A172 (cell line): ENCODE measurements at regions not wholly inside any gene's neighbourhood (a gene's known extent, or its start where the extent isn't known, plus 50 kb on each side); places are given as distances from the start of the nearest gene placed in this dataset.

ENCODE experiments used
- DNase-seq: peaks from one replicate; pipeline ENCODE4 v3.0.0-alpha.2; 2015; ENCODE audit warnings: low spot score

DNA sequence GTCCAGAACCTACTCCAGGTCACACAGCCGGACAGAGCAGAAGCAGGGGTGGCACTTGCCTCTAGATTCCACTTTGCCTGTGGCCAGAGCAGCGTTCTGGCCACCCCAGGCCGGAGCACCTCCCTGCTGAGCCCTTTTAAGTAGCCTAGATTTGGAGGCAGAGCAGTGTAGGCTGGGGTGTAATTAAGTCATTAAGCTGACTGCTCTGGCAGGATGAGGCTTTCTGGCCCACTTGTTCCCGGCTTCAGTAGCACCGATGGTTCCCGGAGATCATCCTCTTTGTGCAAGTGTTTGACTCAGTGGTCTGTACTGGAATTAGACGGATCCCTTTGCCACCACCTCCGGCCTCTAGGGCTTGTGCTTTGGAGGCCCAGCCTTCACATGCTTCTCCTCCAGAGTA is 281.9 kb upstream of the ANKRD55 start:
- DNase-seq: no peak

DNA sequence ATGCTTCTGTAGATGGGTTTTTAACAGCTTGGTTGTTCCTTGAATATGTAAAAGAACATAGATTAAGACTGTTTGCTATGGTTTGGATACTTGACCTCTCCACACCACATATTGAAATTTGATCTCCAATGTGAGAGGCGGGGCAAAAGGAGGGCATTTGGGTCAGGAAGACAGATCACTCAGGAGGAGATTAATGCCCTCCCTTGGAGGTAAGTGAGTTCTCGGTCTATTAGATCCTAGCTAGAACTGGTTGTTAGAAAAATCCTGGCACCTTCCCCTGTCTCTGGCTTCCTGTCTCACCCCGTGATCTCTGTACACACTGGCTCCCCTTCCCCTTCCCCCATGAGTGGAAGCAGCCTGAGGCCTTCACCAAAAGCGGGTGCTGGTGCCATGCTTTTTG is 281.1 kb upstream of the ANKRD55 start:
- no peak for DNase-seq

DNA sequence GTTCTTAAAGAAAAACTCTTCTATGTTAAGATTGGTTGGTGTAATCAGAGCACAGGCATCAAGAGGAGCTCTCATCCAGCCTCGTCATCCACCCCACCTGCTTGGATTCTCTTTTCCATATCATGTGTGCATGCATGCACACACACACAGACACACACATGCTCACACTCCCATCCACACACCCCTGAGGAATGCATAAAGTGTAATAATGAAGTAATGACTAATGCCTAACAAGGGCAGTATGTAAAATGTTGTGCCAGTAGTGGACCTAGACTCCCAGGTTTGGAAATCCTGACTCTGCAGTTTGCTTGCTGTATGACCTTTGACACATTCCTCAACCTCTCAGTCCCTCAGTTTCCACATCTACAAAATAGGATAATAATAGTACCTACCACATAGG is 280.0 kb upstream of the ANKRD55 start:
- DNase-seq: no peak

DNA sequence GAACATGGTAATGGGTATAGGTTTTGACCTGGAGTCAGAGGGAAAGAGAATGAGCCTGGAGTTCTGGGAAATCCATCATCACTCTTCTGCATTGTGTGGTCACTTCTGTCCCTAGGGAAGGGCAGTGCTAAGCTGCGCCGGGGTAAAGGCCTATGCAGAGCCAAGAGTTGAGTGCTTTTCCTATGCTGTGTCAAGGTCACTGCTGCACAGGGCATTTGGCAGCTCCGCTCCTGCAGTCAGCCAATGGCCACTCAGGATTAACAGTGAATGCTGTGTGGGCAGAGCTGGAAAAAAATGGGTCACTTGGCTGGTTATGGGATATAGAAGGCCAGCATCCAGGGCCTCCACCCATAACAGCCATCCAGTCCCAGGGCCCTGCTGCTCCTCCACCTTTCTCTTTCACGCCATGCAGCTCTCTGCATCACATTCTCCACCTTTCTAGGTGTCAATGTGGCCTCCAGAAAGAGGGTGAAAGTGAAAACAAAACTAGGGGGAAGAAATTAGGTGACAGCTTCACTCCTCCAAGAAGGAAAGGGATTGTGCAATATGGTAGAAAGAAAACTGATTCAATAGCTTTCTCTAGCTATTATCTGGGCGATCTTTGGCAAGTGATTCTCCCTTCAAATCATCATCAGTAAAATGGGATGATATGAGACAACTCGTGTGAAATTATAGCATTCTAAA is 279.3 kb upstream of the ANKRD55 start:
- DNase-seq: no peak

DNA sequence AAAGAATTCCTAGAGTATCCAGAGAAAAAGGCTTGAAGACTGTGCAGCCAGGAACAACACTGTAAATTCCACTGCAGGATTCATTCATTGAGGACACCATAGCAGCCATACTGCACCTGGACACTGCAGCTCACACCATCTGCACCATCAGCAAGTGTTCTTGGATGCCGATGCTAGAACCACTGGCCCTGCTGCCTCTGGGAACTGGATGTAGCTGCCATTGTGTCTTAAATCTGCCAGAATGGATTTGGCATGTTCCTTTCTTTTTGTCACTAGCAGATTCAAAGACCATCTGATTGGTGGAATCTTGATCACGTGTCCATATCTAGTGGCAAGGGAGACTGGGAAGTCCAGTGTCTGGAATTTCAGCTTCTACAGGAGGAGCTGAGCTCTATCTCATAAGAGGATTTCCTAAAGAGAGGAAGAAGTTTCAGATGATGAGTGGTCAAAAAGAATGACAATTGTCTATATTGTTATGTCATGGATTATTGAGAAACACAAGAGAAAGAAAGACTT is 278.3 kb upstream of the ANKRD55 start:
- DNase-seq: no peak

DNA sequence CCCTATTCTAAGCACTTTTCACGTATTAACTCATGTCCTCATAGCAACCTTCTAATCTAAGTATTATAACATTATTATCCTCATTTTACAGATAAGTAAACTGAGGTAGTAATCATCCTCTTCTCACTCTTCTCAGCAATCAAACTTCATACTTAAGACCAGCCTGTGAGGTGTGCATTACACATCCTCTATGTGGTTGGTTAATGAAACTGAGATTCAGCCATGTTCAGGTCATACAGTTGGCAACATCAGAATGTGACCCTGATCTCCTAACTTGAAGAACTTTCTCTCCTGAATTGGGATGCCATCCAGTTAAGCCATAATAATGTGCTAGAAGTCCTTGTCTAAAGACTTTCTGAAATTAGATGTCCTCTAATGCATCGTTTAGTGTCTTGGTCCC is 275.1 kb upstream of the ANKRD55 start:
- DNase-seq: no peak

DNA sequence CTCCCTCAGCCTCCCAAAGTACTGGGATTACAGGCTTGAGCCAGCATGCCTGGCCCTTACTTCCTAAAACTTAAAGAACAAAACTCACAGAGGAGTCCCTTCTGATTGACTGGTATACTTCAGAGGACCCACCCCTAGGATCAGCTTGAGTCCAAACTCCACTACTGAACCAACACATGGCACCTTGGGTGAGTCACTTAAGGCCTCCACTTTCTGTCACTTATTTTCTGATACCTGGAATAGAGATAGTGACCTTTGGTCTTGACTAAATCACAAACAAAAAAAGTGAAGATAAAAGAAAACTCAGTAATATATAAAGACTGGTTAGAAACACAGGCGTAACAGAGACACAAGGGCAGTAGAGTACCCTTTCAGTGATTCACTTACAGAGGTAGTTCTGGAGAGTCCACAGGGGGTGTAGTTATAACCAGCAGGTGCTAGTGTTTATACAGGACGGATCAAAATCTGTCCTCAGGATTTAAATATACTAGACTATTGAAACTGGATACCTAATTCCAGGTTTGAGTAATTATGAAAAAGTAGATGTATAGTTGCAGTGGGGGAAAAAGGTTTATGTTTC is 274.3 kb upstream of the ANKRD55 start:
- no peak for DNase-seq

DNA sequence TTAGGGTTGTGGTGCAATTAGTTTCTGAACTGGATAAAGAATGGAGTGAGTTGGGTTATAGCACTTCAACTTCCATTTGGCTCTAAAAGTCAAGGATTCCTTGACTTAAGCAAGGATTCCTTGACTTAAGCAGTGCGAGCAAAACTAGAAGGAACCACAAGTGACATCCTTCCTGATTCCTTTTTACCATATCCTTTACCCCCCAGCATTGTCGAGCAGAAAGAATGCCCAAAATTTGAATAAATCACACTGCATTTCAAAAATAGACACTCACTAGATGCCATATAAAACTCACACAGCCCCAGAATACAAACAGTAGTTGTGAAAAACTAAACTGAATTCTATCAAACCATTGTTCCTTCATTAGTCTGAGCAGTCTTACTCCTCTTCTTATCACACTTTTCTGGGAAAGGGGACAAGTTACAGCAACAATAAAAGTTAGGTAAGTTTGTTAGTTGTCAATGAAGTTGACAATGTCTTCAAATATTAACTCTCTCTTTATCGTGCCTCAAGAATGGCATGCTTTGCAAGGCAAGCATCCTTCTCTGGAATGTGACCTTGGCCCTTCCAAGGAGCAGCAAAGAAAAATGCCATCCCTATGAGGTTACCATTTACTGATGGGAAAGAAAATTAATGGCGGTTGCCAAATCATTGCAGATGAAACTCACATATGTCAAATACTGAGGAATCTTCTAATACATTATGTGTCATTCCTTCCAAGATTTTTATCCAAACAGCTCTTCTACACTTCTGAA is 273.3 kb upstream of the ANKRD55 start:
- DNase-seq: peak; percentile 40

DNA sequence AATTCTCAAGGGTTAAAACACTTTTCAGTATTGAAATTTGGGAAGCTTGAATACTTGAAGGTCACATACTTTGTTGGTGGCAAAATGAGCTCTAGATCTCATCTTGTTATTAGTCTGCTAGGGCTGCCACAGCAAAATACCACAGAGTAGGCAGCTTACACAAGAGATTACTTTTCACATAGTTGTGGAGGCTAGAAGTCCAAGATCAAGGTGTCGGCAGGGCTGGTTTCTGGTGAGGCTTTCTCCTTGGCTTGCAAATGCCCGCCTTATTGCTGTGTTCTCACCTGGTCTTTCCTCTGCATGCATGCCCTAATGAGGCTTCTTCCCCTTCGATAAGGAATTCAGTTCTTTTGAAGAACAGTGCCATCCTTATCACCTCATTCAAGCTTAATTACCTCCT is 270.8 kb upstream of the ANKRD55 start:
- no peak for DNase-seq

DNA sequence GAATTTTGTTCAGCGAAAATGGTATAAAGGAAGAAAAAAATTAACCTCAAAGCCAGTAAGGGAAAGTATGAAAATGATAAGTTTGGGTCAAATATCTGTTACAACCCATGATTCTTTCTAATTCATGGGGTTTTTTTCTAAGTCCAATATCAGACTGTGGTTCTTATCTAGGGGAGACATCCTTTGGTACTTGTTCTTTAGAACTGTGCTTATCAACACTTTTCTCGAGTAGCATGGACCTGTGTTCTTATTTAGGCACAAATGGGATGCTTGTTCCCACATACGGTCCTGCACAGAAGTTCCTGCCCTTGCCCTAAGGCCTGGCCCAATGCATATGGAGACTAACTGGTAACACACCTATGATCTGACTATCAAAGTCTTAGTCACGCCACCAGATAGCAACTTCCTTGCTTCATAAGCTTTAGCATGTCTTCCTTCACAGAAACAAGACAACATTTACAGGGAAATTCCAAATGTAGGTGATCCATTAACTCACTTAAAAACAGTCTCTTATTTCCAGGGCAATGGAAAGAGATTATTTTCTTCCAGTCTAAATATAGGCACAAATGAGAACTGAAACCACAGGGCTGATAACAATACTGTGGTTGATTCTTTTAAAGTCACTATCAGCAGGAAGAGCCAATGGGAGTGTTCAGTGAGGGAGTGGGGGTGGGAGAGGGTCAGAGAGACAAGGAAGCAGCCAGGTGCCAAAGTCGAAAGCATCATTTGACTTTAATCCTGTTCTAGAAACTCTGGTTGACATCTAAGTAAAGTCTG is 268.8 kb upstream of the ANKRD55 start:
- peak; percentile 53 for DNase-seq

DNA sequence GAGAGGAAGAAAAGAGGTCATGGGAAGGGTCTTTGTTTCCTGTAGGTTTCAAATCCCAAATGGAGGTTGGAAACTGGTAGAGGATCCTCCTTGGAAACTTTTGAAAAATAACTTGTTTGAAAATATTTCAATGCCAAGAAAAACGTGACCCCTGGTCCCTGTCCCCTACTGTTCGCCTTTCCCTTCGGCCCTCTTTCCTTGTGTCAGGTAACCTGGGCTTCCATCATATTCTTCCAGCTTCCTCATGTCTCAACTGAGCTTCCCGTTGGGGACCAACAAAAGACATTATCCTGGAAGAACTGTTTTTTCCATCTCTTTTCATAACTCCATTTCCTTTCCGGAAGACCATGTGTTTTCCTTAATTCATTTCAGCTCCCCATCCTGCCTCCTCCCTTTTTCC is 266.8 kb upstream of the ANKRD55 start:
- DNase-seq: no peak

DNA sequence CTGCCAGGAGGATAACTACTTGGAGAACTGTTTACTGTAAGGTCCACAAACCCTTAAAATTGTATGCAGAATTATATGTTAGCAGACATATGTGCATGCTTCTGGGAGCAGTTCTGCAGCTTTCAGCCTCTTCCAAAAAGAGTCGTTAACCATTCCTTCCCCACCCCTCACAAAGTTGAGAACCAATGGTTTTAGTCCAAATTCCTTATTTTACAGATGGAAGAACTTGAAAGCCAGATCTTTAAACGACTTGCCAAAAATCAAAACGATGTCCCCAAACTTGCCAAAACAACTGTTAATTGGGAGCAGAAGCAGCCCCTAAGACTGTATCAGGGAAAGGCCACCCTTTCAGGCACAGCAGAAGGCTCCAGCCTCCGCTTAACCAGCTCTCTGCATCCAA is 266.4 kb upstream of the ANKRD55 start:
- DNase-seq: no peak

DNA sequence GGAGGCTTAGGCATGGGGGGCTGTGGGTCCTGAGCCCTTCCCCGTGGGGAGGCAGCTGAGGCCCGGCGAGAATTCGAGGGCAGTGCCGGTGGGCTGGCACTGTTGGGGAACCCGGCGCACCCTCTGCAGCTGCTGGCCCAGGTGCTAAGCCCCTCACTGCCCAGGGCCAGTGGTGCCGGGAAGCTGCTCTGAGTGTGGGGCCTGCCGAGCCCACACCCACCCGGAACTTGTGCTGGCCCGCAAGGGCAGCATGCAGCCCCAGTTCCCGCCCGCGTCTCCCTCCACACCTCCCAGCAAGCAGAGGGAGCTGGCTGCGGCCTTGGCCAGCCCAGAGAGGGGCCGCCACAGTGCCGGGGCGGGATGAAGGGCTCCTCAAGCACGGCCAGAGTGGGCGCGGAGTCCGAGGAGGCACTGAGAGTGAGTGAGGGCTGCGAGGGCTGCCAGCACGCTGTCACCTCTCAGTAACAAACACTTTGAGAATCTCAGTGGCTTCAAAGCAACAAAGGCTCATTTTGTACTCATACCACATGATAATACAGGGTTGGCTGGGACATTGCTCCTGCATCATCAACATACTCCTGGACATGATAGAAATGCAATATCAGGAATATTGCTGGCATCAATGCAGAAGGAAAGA is 265.7 kb upstream of the ANKRD55 start:
- no peak for DNase-seq

DNA sequence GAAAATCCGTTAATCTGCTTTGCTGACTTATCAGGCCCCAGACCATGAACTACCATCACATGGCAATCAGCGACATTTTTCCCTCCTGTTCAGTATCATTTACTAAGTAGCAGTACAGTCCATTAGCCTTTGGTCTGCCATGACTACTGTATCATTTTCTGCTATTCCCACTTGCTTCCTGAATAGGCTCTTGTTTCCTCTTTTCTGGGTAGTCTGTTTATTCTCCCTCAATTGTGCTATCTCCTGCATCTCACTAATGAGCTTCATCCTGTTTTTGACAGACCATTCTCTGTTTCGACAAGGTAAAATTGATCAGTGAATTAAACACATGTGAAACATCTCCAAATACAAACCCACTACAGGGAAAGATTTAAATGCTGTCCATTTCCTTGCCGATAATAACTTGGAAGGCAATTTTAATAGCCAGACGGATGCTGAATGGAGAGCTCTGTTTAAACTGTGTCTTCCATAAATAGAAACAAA is 263.5 kb upstream of the ANKRD55 start:
- DNase-seq: no peak

DNA sequence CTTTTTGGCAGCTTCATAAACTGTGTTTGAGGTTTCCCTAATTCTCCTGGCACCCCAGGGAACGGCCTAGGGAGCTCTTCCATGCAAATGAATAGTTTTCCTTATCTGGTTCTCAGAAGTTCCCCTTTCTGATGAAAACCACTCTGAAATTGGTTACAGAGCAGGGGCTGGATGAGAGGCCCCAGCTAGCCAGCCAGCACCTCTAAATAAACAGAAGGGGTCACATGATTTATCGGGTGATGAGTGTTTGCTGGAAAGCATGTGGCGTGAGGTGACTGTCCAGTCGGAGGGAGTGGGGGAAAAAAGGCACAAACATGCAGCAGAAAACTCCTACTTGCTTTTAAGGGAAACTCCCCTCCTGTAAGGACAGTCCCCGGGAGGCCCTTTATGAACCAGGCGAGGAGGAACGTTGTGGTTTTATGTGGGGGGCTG is 261.2 kb upstream of the ANKRD55 start:
- DNase-seq: no peak

DNA sequence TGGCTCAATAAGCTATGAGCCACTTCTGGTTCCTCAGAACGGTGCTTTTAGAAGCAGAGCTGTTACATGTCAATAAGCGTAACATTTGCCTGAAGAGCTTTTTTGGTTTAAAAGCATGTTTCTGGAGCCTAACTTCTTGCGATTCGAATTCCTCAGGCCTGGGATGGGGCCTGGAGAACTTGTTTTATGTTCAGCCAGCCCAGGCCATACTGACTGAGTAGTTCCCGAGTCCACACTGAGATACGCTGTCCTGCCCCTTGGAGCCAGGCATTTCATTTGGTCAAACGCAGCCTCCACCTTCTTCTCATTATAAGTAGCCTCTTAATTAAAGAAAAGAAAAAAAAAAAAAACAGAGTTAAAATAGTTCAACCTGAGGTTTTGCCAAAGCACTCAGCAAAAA is 260.6 kb upstream of the ANKRD55 start:
- no peak for DNase-seq

DNA sequence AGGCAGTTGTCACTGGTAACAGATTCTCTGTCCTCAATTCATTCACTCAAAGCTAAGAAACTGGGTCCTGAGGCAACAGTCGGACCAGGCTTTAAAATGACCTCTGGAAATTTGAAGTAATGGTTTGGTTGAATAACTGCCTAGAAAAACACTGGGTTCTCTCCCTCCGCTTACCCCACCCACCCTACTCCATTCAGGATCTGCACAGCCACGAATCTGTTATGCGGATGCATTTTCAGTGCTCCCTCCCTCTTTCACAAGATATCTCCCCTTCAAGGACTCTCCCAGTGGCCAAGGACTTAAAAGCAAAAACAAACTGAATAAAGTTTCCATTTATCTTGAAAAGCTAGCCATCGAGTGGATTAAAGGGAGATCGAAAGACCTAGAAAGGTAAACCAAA is 260.2 kb upstream of the ANKRD55 start:
- DNase-seq: no peak

DNA sequence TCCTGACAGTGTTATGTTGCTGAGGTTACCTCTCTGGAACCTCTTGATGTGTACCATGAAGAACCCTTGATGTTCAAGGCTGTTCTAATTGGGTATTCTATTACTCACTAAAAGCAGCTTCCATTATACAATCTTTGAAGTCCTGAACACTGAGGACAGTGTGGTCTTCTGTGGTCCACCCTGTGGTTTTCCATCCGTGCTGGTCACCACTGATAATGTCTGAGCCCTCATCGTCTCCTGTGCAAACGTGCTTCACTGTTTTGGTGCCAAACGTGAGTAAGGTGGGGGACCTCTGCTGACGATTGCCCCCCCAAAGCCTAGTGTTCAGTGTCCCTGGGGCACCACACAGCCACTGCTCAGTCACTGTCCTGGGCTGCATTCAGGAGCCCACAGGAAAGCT is 259.7 kb upstream of the ANKRD55 start:
- DNase-seq: no peak

DNA sequence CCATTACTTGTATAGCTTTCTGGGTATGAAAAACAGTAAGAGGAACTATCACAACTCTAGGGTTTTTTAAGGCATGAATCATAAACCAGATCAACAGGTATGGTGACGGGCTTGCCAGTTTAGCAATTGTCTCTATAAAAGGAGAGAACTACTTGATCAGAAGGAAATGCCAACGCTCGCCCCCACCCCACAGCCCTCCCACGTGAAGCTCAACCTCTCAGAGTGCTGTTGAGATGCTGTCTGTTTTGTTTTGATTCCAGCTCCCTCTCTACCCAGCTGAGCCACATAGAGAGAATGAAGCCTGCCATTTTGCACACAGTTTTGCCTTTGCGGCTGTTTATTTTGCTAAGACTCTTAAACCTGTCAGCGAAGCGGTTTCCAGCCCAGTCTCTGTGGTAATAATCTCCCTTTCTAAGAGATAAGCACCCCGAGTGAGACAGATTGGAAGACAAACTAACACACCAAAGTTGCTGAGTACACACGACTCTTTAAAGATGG is 257.9 kb upstream of the ANKRD55 start:
- no peak for DNase-seq

DNA sequence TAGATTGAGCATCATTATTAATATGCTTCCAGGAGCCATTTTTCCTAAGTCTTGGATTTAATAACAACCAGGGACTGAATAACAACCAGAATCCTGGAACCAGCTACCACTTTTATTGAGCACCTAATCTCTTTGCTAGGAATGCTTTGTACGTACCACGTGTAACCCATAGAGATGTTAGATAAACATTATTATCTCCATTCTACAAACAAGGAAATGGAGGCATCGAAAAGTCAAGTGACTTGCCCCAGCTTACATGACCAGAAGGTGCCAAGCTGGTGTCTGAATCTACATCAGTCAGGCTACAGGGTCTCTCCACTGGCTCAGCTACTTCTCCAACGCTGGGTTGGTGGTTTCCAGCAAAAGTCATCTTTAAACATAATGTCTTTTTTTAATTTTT is 256.1 kb upstream of the ANKRD55 start:
- DNase-seq: no peak

DNA sequence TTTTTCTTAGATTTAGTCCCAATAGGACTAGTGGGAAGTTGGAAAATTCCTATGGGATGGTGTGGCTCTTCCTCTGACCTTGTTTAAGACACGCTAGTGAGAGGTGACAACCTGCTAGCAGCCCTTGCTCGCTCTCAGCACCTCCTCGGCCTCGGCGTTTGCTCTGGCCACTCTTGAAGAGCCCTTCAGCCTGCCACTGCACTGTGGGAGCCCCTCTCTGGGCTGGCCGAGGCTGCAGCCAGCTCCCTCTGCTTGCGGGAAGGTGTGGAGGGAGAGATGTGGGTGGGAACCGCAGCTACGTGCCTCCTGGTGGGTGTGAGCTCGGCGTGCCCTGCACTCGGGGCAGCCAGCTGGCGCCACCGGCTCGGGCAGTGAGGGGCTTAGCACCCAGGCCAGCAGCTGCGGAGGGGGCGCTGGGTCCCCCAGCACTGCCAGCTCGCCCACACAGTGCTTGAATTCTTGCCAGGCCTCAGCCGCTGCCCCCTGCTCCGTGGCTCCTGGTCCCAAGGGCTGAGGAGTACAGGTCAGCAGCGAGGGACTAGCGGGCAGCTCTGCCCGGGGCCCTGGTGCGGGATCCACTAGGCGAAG is 254.5 kb upstream of the ANKRD55 start:
- DNase-seq: no peak
